ENCODE measurements at regions not wholly inside any gene's neighbourhood (a gene's known extent, or its start where the extent isn't known, plus 50 kb on each side); places are given as distances from the start of the nearest gene placed in this dataset.
"Not testable (repeated sequence)": the region's sequence is repeated elsewhere in the genome, so short reads cannot be mapped to it uniquely, and the experiment has no call there.

- H4K20me1 ChIP-seq (ENCODE audit: insufficient read depth, low read length); CTCF ChIA-PET (ENCODE audit: low intra/inter-chr PET ratio, low total read pairs); in situ Hi-C loops (cut with HindIII; ENCODE audit: extremely low pct_ligation_motif_present, low pct_unique_long_range_greater_than_20kb); H3K27me3 ChIP-seq (ENCODE audit: control insufficient read depth in 1 of 2, insufficient read depth in 2 of 2, low read length in 2 of 2); H3K9ac ChIP-seq (ENCODE audit: insufficient read depth, low read depth, low read length); FAIRE-seq; ATAC-seq; H3K36me3 ChIP-seq (replicated peaks in 1 of 2; ENCODE audit: control insufficient read depth in 1 of 2, insufficient read depth in 2 of 2, low read length in 2 of 2); POLR2A ChIA-PET; BruUV-seq (replicated peaks); H2AFZ ChIP-seq (ENCODE audit: low read length); H3K79me2 ChIP-seq (ENCODE audit: insufficient read depth, low read length); DNase-seq (ENCODE audit: low spot score); H3K4me3 ChIP-seq (replicated peaks in 1 of 3; ENCODE audit: insufficient read depth in 1 of 3, low read depth in 2 of 3, low read length in 3 of 3); H3K4me2 ChIP-seq (ENCODE audit: low read depth, low read length); H3K27ac ChIP-seq (ENCODE audit: extremely low read length, insufficient read depth, low read length); H3K4me1 ChIP-seq (ENCODE audit: insufficient read depth, low read length); H3K9me3 ChIP-seq (ENCODE audit: low read length); intact Hi-C loops (cut with micrococcal nuclease; ENCODE audit: unreplicated experiment): not testable (repeated sequence)
- WGBS (ENCODE audit: low lambda C conversion rate) = 27% methylated on average over 3 of the region's 4 CpGs
Observed at GRCh38 chrX:83649706-83650105, 141.6 kb downstream of the POU3F4 start.

GRCh38 chrX:83658731-83659130 is 150.6 kb downstream of the POU3F4 start:
- DNase-seq (ENCODE audit: low spot score) = peak; percentile 2

More at GRCh38 chrX:83658731-83659130, 150.6 kb downstream of the POU3F4 start:
- Histone ChIP-seq H3K36me3 (replicated peaks in 1 of 2; ENCODE audit: control insufficient read depth in 1 of 2, insufficient read depth in 2 of 2, low read length in 2 of 2) (no peaks in the 10 kb centered on the region), H3K4me3 (replicated peaks in 1 of 3; ENCODE audit: insufficient read depth in 1 of 3, low read depth in 2 of 3, low read length in 3 of 3) (no peak overlapping the region), H3K9me3 (ENCODE audit: low read length) (no peaks in the 10 kb centered on the region; the same call in 1 of the 2 replicates), H3K27ac (ENCODE audit: extremely low read length, insufficient read depth, low read length) (no peak overlapping the region), H3K4me2 (ENCODE audit: low read depth, low read length) (no peak overlapping the region), H3K4me1 (ENCODE audit: insufficient read depth, low read length) (no peaks in the 10 kb centered on the region), H4K20me1 (ENCODE audit: insufficient read depth, low read length) (no peaks in the 10 kb centered on the region), H2AFZ (ENCODE audit: low read length) (no peak overlapping the region), H3K79me2 (ENCODE audit: insufficient read depth, low read length) (no peaks in the 10 kb centered on the region), H3K27me3 (ENCODE audit: control insufficient read depth in 1 of 2, insufficient read depth in 2 of 2, low read length in 2 of 2) (no peaks in the 10 kb centered on the region), H3K9ac (ENCODE audit: insufficient read depth, low read depth, low read length) (no peak overlapping the region)
- intact Hi-C loops (cut with micrococcal nuclease; ENCODE audit: unreplicated experiment) = no loop called here
- in situ Hi-C loops (cut with HindIII; ENCODE audit: extremely low pct_ligation_motif_present, low pct_unique_long_range_greater_than_20kb) = no loop called here
- ATAC-seq = no peak; the same call in 2 of the 3 replicates
- no peak for FAIRE-seq
- WGBS (ENCODE audit: low lambda C conversion rate) = 0% methylated on average over 1 of the region's 3 CpGs
- ChIA-PET CTCF (ENCODE audit: low intra/inter-chr PET ratio, low total read pairs) (no interaction called here), POLR2A (no interaction called here)
- TF ChIP-seq ZNF468 (CRISPR knock-in tag; IDR thresholded peaks at IDR 0.05) = no peak
- TF ChIP-seq BRD4 (CRISPR knock-in tag; IDR thresholded peaks at IDR 0.05) = no peak
- peak; percentile 49 for TF ChIP-seq CEBPG (CRISPR knock-in tag; IDR thresholded peaks at IDR 0.05)
- TF ChIP-seq CEBPB (IDR thresholded peaks at IDR 0.05; ENCODE audit: borderline replicate concordance, low read depth, low read length) = peak; percentile 69
- no peak for TF ChIP-seq RFX5 (IDR thresholded peaks at IDR 0.05; ENCODE audit: low read depth, low read length)
- TF ChIP-seq CTCF (CRISPR knock-in tag; IDR thresholded peaks at IDR 0.05) = peak; percentile 38
- no peak for TF ChIP-seq ZNF75D (CRISPR knock-in tag; IDR thresholded peaks at IDR 0.05; ENCODE audit: borderline replicate concordance)
- no peak for TF ChIP-seq ZNF343 (CRISPR knock-in tag; IDR thresholded peaks at IDR 0.05)
- TF ChIP-seq ZNF574 (CRISPR knock-in tag; IDR thresholded peaks at IDR 0.05) = peak; percentile 80
- BruUV-seq (replicated peaks) = no TSS peak
